ENCODE measurements at regions not wholly inside any gene's neighbourhood (a gene's known extent, or its start where the extent isn't known, plus 50 kb on each side); places are given as distances from the start of the nearest gene placed in this dataset.

- H3K36me3 ChIP-seq (replicated peaks; ENCODE audit: control insufficient read depth, insufficient read depth, low read length), result no peaks in the 10 kb centered on the region
- no peak for DNase-seq
Observed at GRCh38 chr4:135833529-135833928, 1631.9 kb upstream of the PABPC4L start.

DNA sequence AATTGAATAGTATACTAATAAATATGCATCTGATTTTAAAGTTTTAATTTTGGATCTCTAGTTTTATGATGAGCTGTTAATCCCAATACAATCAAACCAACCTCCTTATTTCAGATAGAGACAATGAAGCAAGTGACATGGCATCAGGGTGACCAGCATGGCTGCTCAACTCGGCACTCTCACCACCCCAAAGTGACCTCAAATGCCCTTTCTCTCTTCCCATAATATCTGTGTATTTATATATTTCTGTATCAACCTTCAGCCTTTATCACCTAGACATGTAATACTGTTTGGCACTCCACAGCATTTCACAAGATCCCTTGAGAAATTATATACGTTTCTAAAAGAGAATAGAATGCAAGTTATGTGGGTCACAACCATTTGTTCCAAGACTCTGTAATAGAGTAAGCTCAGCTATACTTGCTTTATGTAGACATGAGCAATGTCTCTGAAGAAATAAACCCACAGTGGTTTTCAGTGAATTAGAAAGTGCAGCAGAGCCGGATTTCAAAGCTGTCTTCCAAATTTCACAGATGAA is 1623.2 kb upstream of the PABPC4L start:
- no peak for DNase-seq
- Histone ChIP-seq H3K4me3 (ENCODE audit: insufficient read depth, low read depth, low read length) (no peak overlapping the region), H3K27me3 (ENCODE audit: control insufficient read depth, insufficient read depth, low read length) (no peaks in the 10 kb centered on the region), H3K36me3 (replicated peaks; ENCODE audit: control insufficient read depth, insufficient read depth, low read length) (no peaks in the 10 kb centered on the region)

More at GRCh38 chr4:135833529-135833928, 1631.9 kb upstream of the PABPC4L start:
- Histone ChIP-seq H3K27me3 (ENCODE audit: control insufficient read depth, insufficient read depth, low read length) (no peaks in the 10 kb centered on the region), H3K4me3 (ENCODE audit: insufficient read depth, low read depth, low read length) (no peak overlapping the region)

- H3K27me3 ChIP-seq (ENCODE audit: control insufficient read depth, insufficient read depth, low read length), result no peaks in the 10 kb centered on the region
- no peak for DNase-seq
- H3K4me3 ChIP-seq (ENCODE audit: insufficient read depth, low read depth, low read length), result no peak overlapping the region
- H3K36me3 ChIP-seq (replicated peaks; ENCODE audit: control insufficient read depth, insufficient read depth, low read length), result no peaks in the 10 kb centered on the region
Observed at GRCh38 chr4:135804785-135805184, 1603.2 kb upstream of the PABPC4L start.

DNA sequence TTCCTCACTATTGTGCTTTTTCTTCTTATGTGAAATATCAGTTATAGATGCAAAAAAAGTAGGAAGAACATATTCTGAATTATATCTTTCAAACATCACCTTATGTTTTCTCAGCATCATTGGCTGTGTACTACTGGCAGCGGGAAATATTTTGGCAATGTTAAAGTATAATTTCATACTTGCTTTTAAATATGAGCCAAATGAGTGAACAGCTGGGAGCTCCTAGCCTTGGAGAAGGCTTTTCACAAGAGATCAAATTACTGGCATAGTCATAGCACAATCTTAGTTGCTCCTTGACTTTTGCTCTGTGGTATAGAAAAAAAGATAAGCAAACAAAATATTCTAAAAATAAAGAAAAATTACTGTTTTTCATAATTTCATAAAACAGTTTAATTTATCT is 1575.8 kb upstream of the PABPC4L start:
- no peak overlapping the region for H3K4me3 ChIP-seq (ENCODE audit: insufficient read depth, low read depth, low read length)
- no peak for DNase-seq
- no peaks in the 10 kb centered on the region for H3K36me3 ChIP-seq (replicated peaks; ENCODE audit: control insufficient read depth, insufficient read depth, low read length)
- no peaks in the 10 kb centered on the region for H3K27me3 ChIP-seq (ENCODE audit: control insufficient read depth, insufficient read depth, low read length)

DNA sequence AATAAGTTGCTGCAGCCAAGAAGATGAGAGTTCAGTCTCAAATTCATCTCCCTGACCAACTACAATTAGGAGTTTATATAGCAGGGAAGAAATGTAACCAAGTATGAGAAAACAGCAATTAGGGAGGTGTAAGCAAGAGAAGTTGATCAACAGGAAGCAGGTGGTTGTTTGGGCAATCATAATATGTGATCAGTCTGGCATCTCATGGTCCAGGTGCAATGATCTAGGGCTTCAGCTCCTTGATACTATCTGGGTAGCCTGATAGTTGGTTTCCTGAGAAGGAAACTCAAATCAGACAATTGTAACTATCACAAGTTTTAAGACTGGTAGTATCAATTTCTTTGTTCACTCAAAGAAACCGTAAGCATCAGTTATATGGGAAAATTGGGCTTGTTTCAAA is 1574.3 kb upstream of the PABPC4L start:
- Histone ChIP-seq H3K36me3 (replicated peaks; ENCODE audit: control insufficient read depth, insufficient read depth, low read length) (no peaks in the 10 kb centered on the region), H3K27me3 (ENCODE audit: control insufficient read depth, insufficient read depth, low read length) (no peaks in the 10 kb centered on the region), H3K4me3 (ENCODE audit: insufficient read depth, low read depth, low read length) (no peak overlapping the region)
- DNase-seq, result no peak

GRCh38 chr4:135770505-135770904 is 1568.9 kb upstream of the PABPC4L start:
- Histone ChIP-seq H3K36me3 (replicated peaks; ENCODE audit: control insufficient read depth, insufficient read depth, low read length) (no peaks in the 10 kb centered on the region), H3K4me3 (ENCODE audit: insufficient read depth, low read depth, low read length) (no peak overlapping the region), H3K27me3 (ENCODE audit: control insufficient read depth, insufficient read depth, low read length) (no peaks in the 10 kb centered on the region)
- no peak for DNase-seq

GRCh38 chr4:135744928-135745327 is 1543.3 kb upstream of the PABPC4L start:
- no peaks in the 10 kb centered on the region for H3K27me3 ChIP-seq (ENCODE audit: control insufficient read depth, insufficient read depth, low read length)
- no peak overlapping the region for H3K4me3 ChIP-seq (ENCODE audit: insufficient read depth, low read depth, low read length)
- DNase-seq, result no peak
- H3K36me3 ChIP-seq (replicated peaks; ENCODE audit: control insufficient read depth, insufficient read depth, low read length), result no peaks in the 10 kb centered on the region

DNA sequence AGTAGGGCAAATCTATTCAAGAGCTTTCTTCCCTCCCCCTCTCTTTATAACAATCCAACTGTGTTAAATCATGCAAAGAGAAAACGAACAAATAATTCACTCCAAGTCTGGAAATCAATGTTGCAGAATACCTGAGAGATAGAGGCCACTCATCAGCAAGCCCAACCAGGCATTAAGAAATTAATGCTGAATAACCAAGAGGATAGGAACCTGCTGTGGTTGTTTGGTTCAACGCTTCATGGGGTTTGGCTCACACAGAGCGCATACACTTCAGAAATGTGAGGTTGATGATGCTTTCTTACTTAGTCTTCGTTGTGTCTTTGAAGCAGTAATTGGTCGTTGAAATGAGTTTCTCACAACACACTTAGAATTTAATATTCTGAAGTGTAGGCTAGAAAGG is 1540.0 kb upstream of the PABPC4L start:
- Histone ChIP-seq H3K4me3 (ENCODE audit: insufficient read depth, low read depth, low read length) (no peak overlapping the region), H3K36me3 (replicated peaks; ENCODE audit: control insufficient read depth, insufficient read depth, low read length) (no peaks in the 10 kb centered on the region), H3K27me3 (ENCODE audit: control insufficient read depth, insufficient read depth, low read length) (no peaks in the 10 kb centered on the region)
- peak; percentile 0 for DNase-seq

- H3K27me3 ChIP-seq (ENCODE audit: control insufficient read depth, insufficient read depth, low read length), result no peaks in the 10 kb centered on the region
- no peaks in the 10 kb centered on the region for H3K36me3 ChIP-seq (replicated peaks; ENCODE audit: control insufficient read depth, insufficient read depth, low read length)
- no peak for DNase-seq
- H3K4me3 ChIP-seq (ENCODE audit: insufficient read depth, low read depth, low read length), result no peak overlapping the region
Observed at GRCh38 chr4:135739354-135739753, 1537.8 kb upstream of the PABPC4L start.

DNA sequence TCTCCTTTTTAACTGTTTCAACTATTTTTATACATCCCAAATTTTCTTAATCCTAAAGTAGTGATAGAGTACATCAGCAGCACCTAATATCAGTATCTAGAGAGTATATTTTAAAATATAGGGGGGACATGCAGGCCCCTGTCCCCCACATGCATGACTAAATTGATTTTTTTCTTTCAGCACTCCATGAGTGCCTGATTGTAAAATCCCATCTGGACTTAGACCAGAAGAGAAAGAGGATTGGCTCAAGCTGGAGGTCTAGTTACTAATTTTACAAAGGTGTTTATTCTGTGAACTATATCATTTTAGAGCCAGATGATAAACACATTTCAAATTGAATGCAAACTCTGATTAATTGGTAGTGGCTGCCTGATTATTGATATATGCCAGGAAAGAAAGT is 1533.9 kb upstream of the PABPC4L start:
- no peak for DNase-seq
- H3K27me3 ChIP-seq (ENCODE audit: control insufficient read depth, insufficient read depth, low read length), result no peaks in the 10 kb centered on the region
- no peaks in the 10 kb centered on the region for H3K36me3 ChIP-seq (replicated peaks; ENCODE audit: control insufficient read depth, insufficient read depth, low read length)
- H3K4me3 ChIP-seq (ENCODE audit: insufficient read depth, low read depth, low read length), result no peak overlapping the region

GRCh38 chr4:135732448-135732847 is 1530.9 kb upstream of the PABPC4L start:
- no peak for DNase-seq
- Histone ChIP-seq H3K27me3 (ENCODE audit: control insufficient read depth, insufficient read depth, low read length) (no peaks in the 10 kb centered on the region), H3K4me3 (ENCODE audit: insufficient read depth, low read depth, low read length) (no peak overlapping the region), H3K36me3 (replicated peaks; ENCODE audit: control insufficient read depth, insufficient read depth, low read length) (no peaks in the 10 kb centered on the region)

DNA sequence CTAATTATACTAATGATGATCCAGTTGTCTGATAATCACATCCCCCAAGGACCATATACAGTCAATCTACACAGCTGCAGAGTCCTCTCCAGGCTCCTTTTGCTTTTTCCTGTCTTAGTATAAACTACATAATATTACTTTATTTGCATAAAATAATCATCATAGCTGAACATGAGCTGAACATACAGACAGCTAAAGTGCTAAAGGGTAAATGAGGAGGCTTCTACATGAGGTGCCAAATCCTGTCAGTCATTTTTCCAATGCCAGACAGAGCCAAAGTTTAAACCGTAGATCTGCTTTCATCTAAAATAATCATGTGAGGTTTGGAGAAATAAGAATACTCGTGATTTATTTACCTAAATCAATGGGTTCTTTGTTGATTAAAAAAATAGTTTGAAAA is 1530.1 kb upstream of the PABPC4L start:
- DNase-seq, result no peak
- Histone ChIP-seq H3K27me3 (ENCODE audit: control insufficient read depth, insufficient read depth, low read length) (no peaks in the 10 kb centered on the region), H3K4me3 (ENCODE audit: insufficient read depth, low read depth, low read length) (no peak overlapping the region), H3K36me3 (replicated peaks; ENCODE audit: control insufficient read depth, insufficient read depth, low read length) (no peaks in the 10 kb centered on the region)

DNA sequence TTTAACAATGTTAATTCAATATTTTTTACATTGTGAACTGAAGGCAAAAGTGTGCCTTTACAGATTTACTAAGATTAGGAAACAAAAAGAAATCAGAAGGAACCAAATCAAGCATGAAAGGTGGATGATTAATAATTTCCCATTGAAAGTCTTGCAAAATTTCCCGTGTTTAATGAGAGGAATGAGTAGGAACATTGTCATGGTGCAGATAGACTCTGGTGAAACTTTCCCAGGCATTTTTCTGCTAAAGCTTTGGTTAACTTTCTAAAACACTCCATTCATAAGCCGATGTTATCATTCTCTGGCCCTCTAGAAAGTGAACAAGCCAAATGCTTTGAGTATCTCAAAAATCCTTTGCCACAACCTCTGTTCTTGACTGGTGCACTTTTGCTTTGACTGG is 1522.8 kb upstream of the PABPC4L start:
- H3K27me3 ChIP-seq (ENCODE audit: control insufficient read depth, insufficient read depth, low read length), result no peaks in the 10 kb centered on the region

DNA sequence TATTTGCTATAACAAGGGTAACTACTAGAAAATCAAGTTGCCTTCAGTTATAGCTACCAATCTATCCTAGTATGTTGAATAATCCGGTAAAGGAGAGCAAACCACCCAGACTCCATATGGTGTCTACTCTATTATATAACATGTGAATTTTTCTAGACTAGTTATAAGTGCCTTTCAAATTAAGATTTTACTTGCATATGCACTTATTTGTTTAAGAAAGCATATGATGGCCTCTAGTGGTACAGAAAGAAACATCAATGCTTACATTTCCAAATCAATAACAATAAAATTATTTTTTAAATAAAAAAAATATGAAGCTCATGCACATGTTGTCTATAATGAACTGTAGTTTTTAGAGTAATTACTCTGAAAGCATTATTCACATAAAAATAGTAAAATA is 1516.4 kb upstream of the PABPC4L start:
- Histone ChIP-seq H3K36me3 (replicated peaks; ENCODE audit: control insufficient read depth, insufficient read depth, low read length) (no peaks in the 10 kb centered on the region), H3K4me3 (ENCODE audit: insufficient read depth, low read depth, low read length) (no peak overlapping the region), H3K27me3 (ENCODE audit: control insufficient read depth, insufficient read depth, low read length) (no peaks in the 10 kb centered on the region)
- no peak for DNase-seq

More for the DNA sequence above, 1522.8 kb upstream of the PABPC4L start:
- Histone ChIP-seq H3K4me3 (ENCODE audit: insufficient read depth, low read depth, low read length) (no peak overlapping the region), H3K36me3 (replicated peaks; ENCODE audit: control insufficient read depth, insufficient read depth, low read length) (no peaks in the 10 kb centered on the region)
- no peak for DNase-seq

- no peak overlapping the region for H3K4me3 ChIP-seq (ENCODE audit: insufficient read depth, low read depth, low read length)
- no peaks in the 10 kb centered on the region for H3K27me3 ChIP-seq (ENCODE audit: control insufficient read depth, insufficient read depth, low read length)
- no peaks in the 10 kb centered on the region for H3K36me3 ChIP-seq (replicated peaks; ENCODE audit: control insufficient read depth, insufficient read depth, low read length)
- DNase-seq, result no peak
Observed at GRCh38 chr4:135705343-135705742, 1503.8 kb upstream of the PABPC4L start.

GRCh38 chr4:135694066-135694465 is 1492.5 kb upstream of the PABPC4L start:
- no peaks in the 10 kb centered on the region for H3K27me3 ChIP-seq (ENCODE audit: control insufficient read depth, insufficient read depth, low read length)
- H3K4me3 ChIP-seq (ENCODE audit: insufficient read depth, low read depth, low read length), result no peak overlapping the region
- DNase-seq, result no peak
- no peaks in the 10 kb centered on the region for H3K36me3 ChIP-seq (replicated peaks; ENCODE audit: control insufficient read depth, insufficient read depth, low read length)

All from H7 (cell line).